Activated naive CD4-positive, alpha-beta T cell treated with anti-CD3 and anti-CD28 coated beads, Interleukin-2, amount 50 U/mL, for 24 hours (primary cell): ENCODE measurements at regions not wholly inside any gene's neighbourhood (a gene's known extent, or its start where the extent isn't known, plus 50 kb on each side); places are given as distances from the start of the nearest gene placed in this dataset.
"Not testable (repeated sequence)": the region's sequence is repeated elsewhere in the genome, so short reads cannot be mapped to it uniquely, and the experiment has no call there.

ENCODE experiments used
- H3K27ac Mint-ChIP-seq: one replicate; pipeline ENCODE4 v1.8.0; 2021; ENCODE audit warnings: mild to moderate bottlenecking, mixed read lengths
- H3K27me3 Mint-ChIP-seq: one replicate; pipeline ENCODE4 v1.8.0; 2021; ENCODE audit warnings: mixed read lengths
- H3K36me3 Mint-ChIP-seq: one replicate; pipeline ENCODE4 v1.8.0; 2021; ENCODE audit warnings: mixed read lengths
- H3K4me1 Mint-ChIP-seq: one replicate; pipeline ENCODE4 v1.8.0; 2021; ENCODE audit warnings: mixed read lengths
- H3K4me3 Mint-ChIP-seq: one replicate; pipeline ENCODE4 v1.8.0; 2021; ENCODE audit warnings: mild to moderate bottlenecking, mixed read lengths
- H3K9me3 Mint-ChIP-seq: one replicate; pipeline ENCODE4 v1.8.0; 2021; ENCODE audit warnings: mixed read lengths

GRCh38 chr19:27419217-27419616, 1793.7 kb downstream of the UQCRFS1 start:
- H3K27ac Mint-ChIP-seq, H3K4me3 Mint-ChIP-seq, H3K4me1 Mint-ChIP-seq, H3K36me3 Mint-ChIP-seq, H3K27me3 Mint-ChIP-seq: not testable (repeated sequence)
- peaks cover 14% of the 10 kb centered on the region for H3K9me3 Mint-ChIP-seq

GRCh38 chr19:27393591-27393990, 1819.4 kb downstream of the UQCRFS1 start:
- H3K9me3 Mint-ChIP-seq: peaks cover 32% of the 10 kb centered on the region

GRCh38 chr19:27392027-27392632, 1820.8 kb downstream of the UQCRFS1 start:
- peaks cover 36% of the 10 kb centered on the region for H3K9me3 Mint-ChIP-seq
- H3K27ac Mint-ChIP-seq: no peak overlapping the region

More at GRCh38 chr19:27393591-27393990, 1819.4 kb downstream of the UQCRFS1 start:
- H3K4me1 Mint-ChIP-seq: no peaks in the 10 kb centered on the region
- no peaks in the 10 kb centered on the region for H3K36me3 Mint-ChIP-seq
- H3K27me3 Mint-ChIP-seq: no peaks in the 10 kb centered on the region
- H3K27ac Mint-ChIP-seq: no peak overlapping the region
- H3K4me3 Mint-ChIP-seq: no peak overlapping the region

GRCh38 chr19:27379306-27379705, 1833.6 kb downstream of the UQCRFS1 start:
- H3K4me3 Mint-ChIP-seq, H3K27ac Mint-ChIP-seq, H3K4me1 Mint-ChIP-seq, H3K27me3 Mint-ChIP-seq, H3K36me3 Mint-ChIP-seq: not testable (repeated sequence)
- H3K9me3 Mint-ChIP-seq: peaks cover 32% of the 10 kb centered on the region

More at GRCh38 chr19:27392027-27392632, 1820.8 kb downstream of the UQCRFS1 start:
- no peaks in the 10 kb centered on the region for H3K36me3 Mint-ChIP-seq
- H3K27me3 Mint-ChIP-seq: no peaks in the 10 kb centered on the region
- no peaks in the 10 kb centered on the region for H3K4me1 Mint-ChIP-seq
- no peak overlapping the region for H3K4me3 Mint-ChIP-seq

- H3K4me1 Mint-ChIP-seq, H3K4me3 Mint-ChIP-seq, H3K36me3 Mint-ChIP-seq, H3K27ac Mint-ChIP-seq, H3K27me3 Mint-ChIP-seq: not testable (repeated sequence)
- peaks cover 14% of the 10 kb centered on the region for H3K9me3 Mint-ChIP-seq
Observed at GRCh38 chr19:27369603-27370002, 1843.3 kb downstream of the UQCRFS1 start.

- not testable (repeated sequence) for H3K27me3 Mint-ChIP-seq, H3K36me3 Mint-ChIP-seq, H3K4me1 Mint-ChIP-seq, H3K27ac Mint-ChIP-seq, H3K4me3 Mint-ChIP-seq
- H3K9me3 Mint-ChIP-seq: peaks cover 44% of the 10 kb centered on the region
Observed at GRCh38 chr19:27362438-27362837, 1850.5 kb downstream of the UQCRFS1 start.

GRCh38 chr19:27355581-27355980, 1857.4 kb downstream of the UQCRFS1 start:
- not testable (repeated sequence) for H3K4me1 Mint-ChIP-seq, H3K27me3 Mint-ChIP-seq, H3K4me3 Mint-ChIP-seq, H3K27ac Mint-ChIP-seq
- peaks cover 12% of the 10 kb centered on the region for H3K36me3 Mint-ChIP-seq
- peaks cover 83% of the 10 kb centered on the region for H3K9me3 Mint-ChIP-seq
